Hematopoietic multipotent progenitor cell treated with erythropoietin and hydrocortisone succinate and interleukin-3 and kit ligand, for 6 days (in vitro differentiated cells): ENCODE measurements at regions not wholly inside any gene's neighbourhood (a gene's known extent, or its start where the extent isn't known, plus 50 kb on each side); places are given as distances from the start of the nearest gene placed in this dataset.
"Not testable (repeated sequence)": the region's sequence is repeated elsewhere in the genome, so short reads cannot be mapped to it uniquely, and the experiment has no call there.

Experiments
- DNase-seq: peaks from one replicate; pipeline ENCODE4 v3.0.0-alpha.2; 2015

- DNase-seq, result no peak
Measured at GRCh38 chr6:14217728-14218518, 100.4 kb downstream of the CD83 start.

- no peak for DNase-seq
Measured at GRCh38 chr6:14218519-14218800, 100.9 kb downstream of the CD83 start.

- DNase-seq, result no peak
Measured at GRCh38 chr6:14221564-14222279, 104.2 kb downstream of the CD83 start.

GRCh38 chr6:14222956-14223355 lies 105.4 kb downstream of the CD83 start:
- DNase-seq, result no peak

GRCh38 chr6:14224359-14225103 lies 107.0 kb downstream of the CD83 start:
- DNase-seq, result no peak

- DNase-seq, result no peak
Measured at GRCh38 chr6:14226051-14226660, 108.6 kb downstream of the CD83 start.

- DNase-seq, result no peak
Measured at GRCh38 chr6:14228571-14228970, 111.0 kb downstream of the CD83 start.

- DNase-seq, result no peak
Measured at GRCh38 chr6:14231071-14231483, 113.5 kb downstream of the CD83 start.

GRCh38 chr6:14231501-14232280 lies 114.1 kb downstream of the CD83 start:
- no peak for DNase-seq

- no peak for DNase-seq
Measured at GRCh38 chr6:14232889-14233288, 115.3 kb downstream of the CD83 start.

GRCh38 chr6:14235653-14236356 lies 118.2 kb downstream of the CD83 start:
- DNase-seq, result no peak

GRCh38 chr6:14239097-14239496 lies 121.5 kb downstream of the CD83 start:
- no peak for DNase-seq

GRCh38 chr6:14240411-14241166 lies 123.0 kb downstream of the CD83 start:
- peak; percentile 9 for DNase-seq

GRCh38 chr6:14241255-14242070 lies 123.9 kb downstream of the CD83 start:
- DNase-seq, result no peak

GRCh38 chr6:14242912-14243311 lies 125.3 kb downstream of the CD83 start:
- not testable (repeated sequence) for DNase-seq

- DNase-seq, result no peak
Measured at GRCh38 chr6:14243597-14243996, 126.0 kb downstream of the CD83 start.

GRCh38 chr6:14246876-14247275 lies 129.3 kb downstream of the CD83 start:
- DNase-seq, result no peak

GRCh38 chr6:14250573-14250972 lies 133.0 kb downstream of the CD83 start:
- no peak for DNase-seq

- no peak for DNase-seq
Measured at GRCh38 chr6:14252271-14252850, 134.8 kb downstream of the CD83 start.

- DNase-seq, result no peak
Measured at GRCh38 chr6:14254505-14254904, 136.9 kb downstream of the CD83 start.
